Tibial nerve (tissue), 4 donors: ENCODE measurements at regions not wholly inside any gene's neighbourhood (a gene's known extent, or its start where the extent isn't known, plus 50 kb on each side); places are given as distances from the start of the nearest gene placed in this dataset.

Source experiments
- CTCF ChIP-seq, 5 experiments: fragments of 200-600 bp in 3 of 5; fragments of 450-650 bp in 2 of 5; sonication (generic) in 3 of 5; IDR thresholded peaks; one replicate each; pipeline ENCODE4 v1.5.1; 2016 to 2019; ENCODE audit warnings: antibody characterized with exemption in 5 of 5, mild to moderate bottlenecking in 3 of 5, moderate library complexity in 2 of 5
- EP300 ChIP-seq, 2 donors: sonication (generic); formaldehyde crosslinking; IDR thresholded peaks; one replicate each; pipeline ENCODE4 v1.6.1; 2017; ENCODE audit warnings: antibody characterized with exemption in 2 of 2, mild to moderate bottlenecking in 1 of 2
- POLR2A ChIP-seq, 2 donors: fragments of 450-650 bp; IDR thresholded peaks; one replicate each; pipeline ENCODE4 v1.6.1; 2017; ENCODE audit warnings: antibody characterized with exemption in 2 of 2, mild to moderate bottlenecking in 2 of 2, moderate library complexity in 2 of 2

GRCh38 chr18:26685438-26686157 is 137.2 kb upstream of the KCTD1 start:
- TF ChIP-seq CTCF (IDR thresholded peaks at IDR 0.05) = no peak
- no peak for TF ChIP-seq POLR2A (IDR thresholded peaks at IDR 0.05)
- TF ChIP-seq EP300 (IDR thresholded peaks at IDR 0.05) = no peak
